RWPE2 (cell line): ENCODE measurements at regions not wholly inside any gene's neighbourhood (a gene's known extent, or its start where the extent isn't known, plus 50 kb on each side); places are given as distances from the start of the nearest gene placed in this dataset.

Experiments used
- ATAC-seq: fragments of 200-7000 bp; cut with Tn5 transposase; 3 replicates; pipeline ENCODE4 v1.9.1; 2021; ENCODE audit warnings: low read depth
- DNase-seq: peaks from one replicate; pipeline ENCODE4 v3.0.0-alpha.2; 2020; ENCODE audit warnings: low spot score
- H3K27ac ChIP-seq: fragments of 450-650 bp; 2 replicates; pipeline ENCODE4 v1.5.1; 2017; ENCODE audit warnings: mild to moderate bottlenecking; ENCODE audit not compliant: poor library complexity, severe bottlenecking
- H3K27me3 ChIP-seq: fragments of 250-450 bp; sonication (Bioruptor Pico); 2 replicates; pipeline ENCODE4 v1.5.1; 2021; ENCODE audit warnings: mild to moderate bottlenecking, moderate library complexity; ENCODE audit not compliant: insufficient read depth, poor library complexity, severe bottlenecking
- H3K36me3 ChIP-seq: fragments of 250-450 bp; sonication (Bioruptor Pico); 2 replicates; pipeline ENCODE4 v1.5.1; 2020; ENCODE audit warnings: low read depth, mild to moderate bottlenecking, moderate library complexity
- H3K4me1 ChIP-seq: fragments of 250-450 bp; sonication (Bioruptor Pico); 2 replicates; pipeline ENCODE4 v1.5.1; 2021; ENCODE audit warnings: mild to moderate bottlenecking, moderate library complexity; ENCODE audit not compliant: insufficient read depth, poor library complexity, severe bottlenecking
- H3K4me3 ChIP-seq: fragments of 250-450 bp; sonication (Bioruptor Pico); 2 replicates; pipeline ENCODE4 v1.5.1; 2021; ENCODE audit warnings: mild to moderate bottlenecking, moderate library complexity; ENCODE audit not compliant: severe bottlenecking
- H3K9me3 ChIP-seq: fragments of 250-450 bp; sonication (Bioruptor Pico); 2 replicates; pipeline ENCODE4 v1.5.1; 2021; ENCODE audit warnings: mild to moderate bottlenecking, moderate library complexity; ENCODE audit not compliant: severe bottlenecking
- TF ChIP-seq, protein P1 (sequence below): fragments of 450-650 bp; IDR thresholded peaks from one replicate; pipeline ENCODE4 v1.5.1; 2017; ENCODE audit warnings: mild to moderate bottlenecking, moderate library complexity; ENCODE audit not compliant: poor library complexity, severe bottlenecking

DNA sequence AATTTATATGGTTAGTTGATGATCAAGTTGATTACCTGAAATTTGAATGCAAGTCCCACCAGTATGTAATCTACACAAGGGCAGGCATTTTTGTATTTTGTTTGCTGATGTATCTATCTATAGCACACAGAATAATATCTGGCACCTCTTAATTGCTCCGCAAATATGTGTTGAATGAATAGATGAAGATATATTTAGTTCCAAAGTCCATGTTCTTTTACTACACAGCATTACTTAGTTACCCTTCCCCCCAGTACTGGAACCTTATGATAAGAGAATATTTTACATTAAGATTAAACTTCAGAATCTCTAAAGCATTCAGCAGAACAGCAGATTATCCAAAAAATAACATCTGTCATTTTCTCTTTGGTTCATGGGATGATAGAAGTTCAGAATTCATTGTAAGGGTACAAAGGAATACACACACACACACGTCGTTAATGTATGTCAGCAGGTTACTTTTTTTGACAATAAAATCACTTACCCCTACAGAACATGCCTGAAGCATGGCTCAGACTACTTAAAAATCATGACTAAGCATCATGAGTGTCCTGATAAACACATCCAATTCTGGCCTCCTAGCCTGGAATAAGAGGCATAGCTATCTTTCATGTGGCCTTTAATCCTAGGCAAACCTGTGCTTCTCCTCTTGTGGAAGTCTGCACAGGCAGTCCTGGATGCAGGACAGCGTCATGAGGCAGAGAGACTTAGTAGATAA lies 148.9 kb upstream of the TBC1D5 start:
- no peaks in the 10 kb centered on the region for H3K4me1 ChIP-seq
- DNase-seq (no peak), ATAC-seq (no peak; the same call in 2 of the 3 replicates)
- TF ChIP-seq, protein P1, sequence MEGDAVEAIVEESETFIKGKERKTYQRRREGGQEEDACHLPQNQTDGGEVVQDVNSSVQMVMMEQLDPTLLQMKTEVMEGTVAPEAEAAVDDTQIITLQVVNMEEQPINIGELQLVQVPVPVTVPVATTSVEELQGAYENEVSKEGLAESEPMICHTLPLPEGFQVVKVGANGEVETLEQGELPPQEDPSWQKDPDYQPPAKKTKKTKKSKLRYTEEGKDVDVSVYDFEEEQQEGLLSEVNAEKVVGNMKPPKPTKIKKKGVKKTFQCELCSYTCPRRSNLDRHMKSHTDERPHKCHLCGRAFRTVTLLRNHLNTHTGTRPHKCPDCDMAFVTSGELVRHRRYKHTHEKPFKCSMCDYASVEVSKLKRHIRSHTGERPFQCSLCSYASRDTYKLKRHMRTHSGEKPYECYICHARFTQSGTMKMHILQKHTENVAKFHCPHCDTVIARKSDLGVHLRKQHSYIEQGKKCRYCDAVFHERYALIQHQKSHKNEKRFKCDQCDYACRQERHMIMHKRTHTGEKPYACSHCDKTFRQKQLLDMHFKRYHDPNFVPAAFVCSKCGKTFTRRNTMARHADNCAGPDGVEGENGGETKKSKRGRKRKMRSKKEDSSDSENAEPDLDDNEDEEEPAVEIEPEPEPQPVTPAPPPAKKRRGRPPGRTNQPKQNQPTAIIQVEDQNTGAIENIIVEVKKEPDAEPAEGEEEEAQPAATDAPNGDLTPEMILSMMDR: no peak
- H3K36me3 ChIP-seq: no peaks in the 10 kb centered on the region
- no peak overlapping the region for H3K4me3 ChIP-seq
- H3K27ac ChIP-seq: no peak overlapping the region
- no peaks in the 10 kb centered on the region for H3K9me3 ChIP-seq
- no peaks in the 10 kb centered on the region for H3K27me3 ChIP-seq

DNA sequence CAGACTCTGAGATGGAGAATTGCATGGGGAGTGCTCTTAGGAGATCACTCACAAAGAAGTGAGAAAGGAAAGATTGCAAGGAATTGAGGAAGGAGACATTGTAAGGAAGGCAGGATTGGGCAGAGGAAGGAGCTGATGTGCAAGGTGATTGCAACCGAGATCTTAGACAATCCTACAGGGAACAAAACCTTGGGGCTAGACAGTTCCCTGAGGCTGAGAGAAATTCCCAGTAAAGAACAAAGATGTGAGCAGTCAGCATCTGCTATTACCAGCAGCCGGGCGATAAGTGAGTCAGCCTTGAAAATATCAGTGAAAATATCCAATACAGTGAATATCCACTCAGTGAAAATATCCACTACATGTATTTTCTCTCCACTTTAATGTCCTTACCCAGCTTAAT lies 143.6 kb upstream of the TBC1D5 start:
- Histone ChIP-seq H3K4me3 (no peak overlapping the region), H3K27me3 (no peaks in the 10 kb centered on the region), H3K27ac (no peak overlapping the region), H3K4me1 (no peaks in the 10 kb centered on the region), H3K9me3 (no peaks in the 10 kb centered on the region), H3K36me3 (no peaks in the 10 kb centered on the region)
- DNase-seq: no peak
- TF ChIP-seq, protein P1: no peak
- ATAC-seq: no peak

DNA sequence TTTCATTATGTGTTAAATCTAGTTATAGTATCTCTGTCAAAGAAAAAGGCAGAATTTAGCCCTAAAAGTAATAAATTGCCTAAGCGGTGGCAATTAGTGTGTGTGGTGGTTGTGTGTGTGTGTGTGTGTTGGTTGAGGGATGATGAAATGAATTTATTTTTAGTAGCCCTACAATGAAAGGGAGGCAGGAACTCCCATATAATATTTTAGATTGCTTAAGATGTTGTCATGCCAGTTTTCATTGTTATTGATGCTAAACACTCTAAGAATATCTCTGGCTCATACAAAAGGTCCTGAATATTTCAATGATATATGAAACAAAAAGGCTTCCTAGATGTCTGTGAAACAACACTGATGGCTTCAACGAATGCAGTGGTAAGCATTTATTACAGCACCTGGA lies 140.6 kb upstream of the TBC1D5 start:
- Histone ChIP-seq H3K9me3 (no peaks in the 10 kb centered on the region), H3K27me3 (no peaks in the 10 kb centered on the region), H3K27ac (no peak overlapping the region), H3K4me3 (no peak overlapping the region), H3K4me1 (no peaks in the 10 kb centered on the region), H3K36me3 (no peaks in the 10 kb centered on the region)
- TF ChIP-seq, protein P1: no peak
- DNase-seq (no peak), ATAC-seq (no peak)

DNA sequence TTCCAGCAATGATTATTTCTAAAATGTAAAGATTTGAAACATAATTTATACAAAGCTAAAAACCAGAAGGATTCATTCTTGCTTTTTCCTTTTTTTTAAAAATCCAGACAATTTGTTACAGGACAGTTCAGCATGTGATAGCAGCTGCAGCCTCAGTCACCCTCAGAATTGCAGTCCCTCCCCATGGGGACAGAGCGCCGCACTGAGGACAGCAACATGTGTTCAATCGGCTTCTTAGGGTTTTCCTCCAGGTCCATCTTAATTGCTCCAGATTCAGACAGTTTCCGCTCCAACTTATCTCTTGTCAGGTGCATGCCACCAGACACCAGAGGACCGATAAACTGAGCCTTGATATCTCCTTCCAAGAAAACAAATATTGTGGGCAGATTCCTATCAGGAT lies 134.9 kb upstream of the TBC1D5 start:
- DNase-seq (no peak), ATAC-seq (no peak)
- H3K9me3 ChIP-seq: no peaks in the 10 kb centered on the region
- no peaks in the 10 kb centered on the region for H3K4me1 ChIP-seq
- no peaks in the 10 kb centered on the region for H3K27me3 ChIP-seq
- no peak overlapping the region for H3K4me3 ChIP-seq
- H3K27ac ChIP-seq: no peak overlapping the region
- TF ChIP-seq, protein P1: no peak
- no peaks in the 10 kb centered on the region for H3K36me3 ChIP-seq

DNA sequence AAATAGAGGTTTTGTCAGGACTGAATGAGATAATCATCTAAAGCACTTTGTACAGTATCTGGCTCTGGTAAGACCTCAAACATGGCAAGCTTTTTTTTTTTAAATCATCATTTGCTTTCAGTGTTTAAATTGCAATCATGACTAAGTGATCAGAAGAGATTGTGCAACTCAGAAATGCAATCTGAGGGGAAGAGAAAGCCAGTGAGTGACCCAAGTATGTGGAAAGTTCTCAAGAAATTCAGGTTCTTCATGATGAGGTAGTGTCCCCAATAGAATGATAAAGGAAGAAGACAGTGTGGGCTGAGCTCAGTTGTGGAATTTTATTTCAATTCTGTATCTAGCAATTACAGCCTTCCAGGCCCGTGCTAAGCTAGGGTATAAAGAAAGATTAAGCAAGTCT lies 132.2 kb upstream of the TBC1D5 start:
- no peaks in the 10 kb centered on the region for H3K36me3 ChIP-seq
- H3K9me3 ChIP-seq: no peaks in the 10 kb centered on the region
- DNase-seq: no peak
- H3K4me1 ChIP-seq: no peaks in the 10 kb centered on the region
- TF ChIP-seq, protein P1: no peak
- no peak overlapping the region for H3K4me3 ChIP-seq
- H3K27ac ChIP-seq: no peak overlapping the region
- ATAC-seq: no peak
- no peaks in the 10 kb centered on the region for H3K27me3 ChIP-seq
